Nephron (organoid): ENCODE measurements at regions not wholly inside any gene's neighbourhood (a gene's known extent, or its start where the extent isn't known, plus 50 kb on each side); places are given as distances from the start of the nearest gene placed in this dataset.
"Not testable (repeated sequence)": the region's sequence is repeated elsewhere in the genome, so short reads cannot be mapped to it uniquely, and the experiment has no call there.

Experiments
- H3K27ac Mint-ChIP-seq, 3 experiments: 2 replicates each; pipeline ENCODE4 v1.8.0; 2020; ENCODE audit warnings: mixed read lengths in 3 of 3, mild to moderate bottlenecking in 2 of 3, moderate library complexity in 1 of 3
- H3K27me3 Mint-ChIP-seq: 2 replicates; pipeline ENCODE4 v1.8.0; 2021; ENCODE audit warnings: low read depth, mild to moderate bottlenecking, moderate library complexity, mixed read lengths
- H3K36me3 Mint-ChIP-seq: 2 replicates; pipeline ENCODE4 v1.8.0; 2020; ENCODE audit warnings: low read depth, mixed read lengths
- H3K4me1 Mint-ChIP-seq: 2 replicates; pipeline ENCODE4 v1.8.0; 2020; ENCODE audit warnings: mixed read lengths
- H3K4me3 Mint-ChIP-seq, 3 experiments: 2 replicates each; pipeline ENCODE4 v1.8.0; 2020; ENCODE audit warnings: mild to moderate bottlenecking in 3 of 3, mixed read lengths in 3 of 3, moderate library complexity in 2 of 3
- H3K9me3 Mint-ChIP-seq: 2 replicates; pipeline ENCODE4 v1.8.0; 2020; ENCODE audit warnings: mixed read lengths
- TF ChIP-seq, protein P1 (sequence below), 3 experiments: fragments of 200-600 bp; sonication (generic); IDR thresholded peaks; one replicate each; pipeline ENCODE4 v1.5.0; 2021; ENCODE audit warnings: antibody characterized with exemption in 3 of 3; ENCODE audit not compliant: unreplicated experiment in 3 of 3

DNA sequence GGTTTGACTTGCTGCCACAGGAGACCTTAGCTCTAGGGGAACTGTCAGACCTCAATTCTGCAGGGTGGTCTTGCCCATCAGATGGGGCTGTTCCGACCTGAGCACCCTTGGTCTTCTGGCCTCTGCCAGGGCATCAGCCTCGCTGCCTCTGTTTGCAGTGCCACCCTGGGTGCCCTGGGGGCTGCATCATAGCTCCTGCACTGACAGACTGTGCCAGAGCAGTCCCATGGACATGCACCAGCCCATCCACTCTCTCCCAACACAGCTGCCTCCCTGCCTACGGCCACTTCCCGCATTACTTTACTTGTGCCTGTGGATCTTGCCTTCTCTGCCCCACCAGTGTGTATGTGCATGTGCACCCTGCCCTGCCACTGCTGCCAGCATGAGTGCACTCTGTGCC is 884.7 kb upstream of the ARRDC3 start:
- Mint-ChIP-seq H3K27ac (no peak overlapping the region), H3K36me3 (no peaks in the 10 kb centered on the region), H3K9me3 (no peaks in the 10 kb centered on the region), H3K27me3 (peaks cover 3% of the 10 kb centered on the region), H3K4me1 (no peaks in the 10 kb centered on the region), H3K4me3 (no peak overlapping the region)
- TF ChIP-seq, protein P1, sequence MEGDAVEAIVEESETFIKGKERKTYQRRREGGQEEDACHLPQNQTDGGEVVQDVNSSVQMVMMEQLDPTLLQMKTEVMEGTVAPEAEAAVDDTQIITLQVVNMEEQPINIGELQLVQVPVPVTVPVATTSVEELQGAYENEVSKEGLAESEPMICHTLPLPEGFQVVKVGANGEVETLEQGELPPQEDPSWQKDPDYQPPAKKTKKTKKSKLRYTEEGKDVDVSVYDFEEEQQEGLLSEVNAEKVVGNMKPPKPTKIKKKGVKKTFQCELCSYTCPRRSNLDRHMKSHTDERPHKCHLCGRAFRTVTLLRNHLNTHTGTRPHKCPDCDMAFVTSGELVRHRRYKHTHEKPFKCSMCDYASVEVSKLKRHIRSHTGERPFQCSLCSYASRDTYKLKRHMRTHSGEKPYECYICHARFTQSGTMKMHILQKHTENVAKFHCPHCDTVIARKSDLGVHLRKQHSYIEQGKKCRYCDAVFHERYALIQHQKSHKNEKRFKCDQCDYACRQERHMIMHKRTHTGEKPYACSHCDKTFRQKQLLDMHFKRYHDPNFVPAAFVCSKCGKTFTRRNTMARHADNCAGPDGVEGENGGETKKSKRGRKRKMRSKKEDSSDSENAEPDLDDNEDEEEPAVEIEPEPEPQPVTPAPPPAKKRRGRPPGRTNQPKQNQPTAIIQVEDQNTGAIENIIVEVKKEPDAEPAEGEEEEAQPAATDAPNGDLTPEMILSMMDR (IDR thresholded peaks at IDR 0.05; ENCODE audit: unreplicated experiment in 3 of 3) = no peak

- peaks cover 3% of the 10 kb centered on the region for H3K27me3 Mint-ChIP-seq
- TF ChIP-seq, protein P1 (IDR thresholded peaks at IDR 0.05; ENCODE audit: unreplicated experiment in 3 of 3) = no peak
- H3K9me3 Mint-ChIP-seq = no peaks in the 10 kb centered on the region
- no peak overlapping the region for H3K4me3 Mint-ChIP-seq
- H3K36me3 Mint-ChIP-seq = no peaks in the 10 kb centered on the region
- H3K4me1 Mint-ChIP-seq = no peaks in the 10 kb centered on the region
- H3K27ac Mint-ChIP-seq = no peak overlapping the region
Measured at GRCh38 chr5:92265804-92266203, 882.7 kb upstream of the ARRDC3 start.

- H3K9me3 Mint-ChIP-seq, H3K4me3 Mint-ChIP-seq, H3K27ac Mint-ChIP-seq, H3K4me1 Mint-ChIP-seq, H3K36me3 Mint-ChIP-seq, H3K27me3 Mint-ChIP-seq: not testable (repeated sequence)
Measured at GRCh38 chr5:92255605-92256004, 872.5 kb upstream of the ARRDC3 start.

DNA sequence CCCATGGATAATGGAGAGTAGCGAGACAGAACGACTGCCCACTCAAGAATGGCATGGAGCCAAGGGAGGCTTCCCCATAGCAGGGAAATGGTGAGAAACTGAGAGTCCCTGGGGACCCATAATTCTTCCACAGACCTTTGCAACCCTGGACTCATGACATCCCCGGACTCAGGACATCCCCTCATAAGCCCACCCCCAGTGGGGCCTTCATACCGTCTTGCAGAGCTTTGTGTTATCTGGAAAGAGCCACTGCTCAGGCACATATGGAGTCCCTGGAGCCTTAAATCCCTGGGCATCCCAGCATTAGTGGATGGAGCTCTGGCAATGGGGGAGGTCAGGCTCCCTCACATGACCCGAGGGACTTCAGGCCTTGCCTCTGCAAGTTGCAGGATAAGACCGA is 865.4 kb upstream of the ARRDC3 start:
- no peaks in the 10 kb centered on the region for H3K4me1 Mint-ChIP-seq
- peaks cover 18% of the 10 kb centered on the region for H3K9me3 Mint-ChIP-seq
- H3K27me3 Mint-ChIP-seq = no peaks in the 10 kb centered on the region
- H3K4me3 Mint-ChIP-seq = no peak overlapping the region
- no peaks in the 10 kb centered on the region for H3K36me3 Mint-ChIP-seq
- TF ChIP-seq, protein P1 (IDR thresholded peaks at IDR 0.05; ENCODE audit: unreplicated experiment in 3 of 3) = no peak
- no peak overlapping the region for H3K27ac Mint-ChIP-seq

DNA sequence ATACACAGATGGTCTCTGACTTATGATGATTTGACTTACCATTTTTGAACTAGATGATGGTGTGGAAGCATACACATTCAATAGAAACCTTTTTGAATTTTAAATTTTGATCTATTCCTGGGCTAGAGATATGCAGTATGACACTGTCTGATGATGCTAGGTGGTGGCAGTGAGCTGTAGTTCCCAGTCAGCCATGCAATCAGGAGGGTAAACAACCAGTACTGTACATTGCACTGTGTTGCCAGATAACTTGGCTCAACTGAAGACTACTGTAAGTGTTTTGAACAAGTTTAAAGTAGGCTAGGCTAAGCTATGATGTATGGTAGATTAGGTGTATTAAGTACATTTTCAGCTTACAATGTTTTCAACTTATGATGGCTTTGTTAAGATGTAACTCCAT is 859.1 kb upstream of the ARRDC3 start:
- Mint-ChIP-seq H3K27me3 (no peaks in the 10 kb centered on the region), H3K36me3 (no peaks in the 10 kb centered on the region), H3K9me3 (no peaks in the 10 kb centered on the region), H3K4me3 (no peak overlapping the region), H3K4me1 (no peaks in the 10 kb centered on the region), H3K27ac (no peak overlapping the region)
- TF ChIP-seq, protein P1 (IDR thresholded peaks at IDR 0.05; ENCODE audit: unreplicated experiment in 3 of 3) = no peak

DNA sequence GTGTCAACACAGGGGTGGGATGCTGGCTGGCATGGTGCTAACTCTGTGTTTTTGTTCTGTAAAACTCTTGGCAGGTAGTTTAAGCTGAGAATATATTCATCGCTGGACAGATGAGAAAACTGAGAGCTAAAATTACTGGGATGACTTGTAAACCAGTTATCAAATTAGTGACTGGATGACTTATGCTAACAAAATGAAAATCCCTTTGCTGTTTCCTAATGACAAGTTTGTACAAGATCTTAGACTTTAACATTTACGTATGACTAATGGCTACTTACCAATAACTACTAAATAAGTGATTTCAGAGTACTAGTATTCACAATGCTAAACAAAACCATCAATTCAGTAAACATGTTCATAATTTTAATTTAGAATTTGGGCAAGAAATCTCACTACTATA is 854.8 kb upstream of the ARRDC3 start:
- H3K27me3 Mint-ChIP-seq = no peaks in the 10 kb centered on the region
- no peak overlapping the region for H3K4me3 Mint-ChIP-seq
- TF ChIP-seq, protein P1 (IDR thresholded peaks at IDR 0.05; ENCODE audit: unreplicated experiment in 3 of 3) = no peak
- no peaks in the 10 kb centered on the region for H3K36me3 Mint-ChIP-seq
- H3K9me3 Mint-ChIP-seq = no peaks in the 10 kb centered on the region
- H3K27ac Mint-ChIP-seq = no peak overlapping the region
- no peaks in the 10 kb centered on the region for H3K4me1 Mint-ChIP-seq
